ENCODE measurements at regions not wholly inside any gene's neighbourhood (a gene's known extent, or its start where the extent isn't known, plus 50 kb on each side); places are given as distances from the start of the nearest gene placed in this dataset.

- no peak for DNase-seq (ENCODE audit: extremely low read depth, insufficient read length)
- Histone ChIP-seq H3K4me3 (replicated peaks; ENCODE audit: low read depth, low read length) (no peak overlapping the region), H3K36me3 (ENCODE audit: control insufficient read depth, insufficient read depth, low read length) (no peaks in the 10 kb centered on the region), H3K27me3 (replicated peaks; ENCODE audit: control insufficient read depth, insufficient read depth, low read length) (no peaks in the 10 kb centered on the region)
- no peak for TF ChIP-seq CTCF (IDR thresholded peaks at IDR 0.05; ENCODE audit: insufficient read depth, low read length, poor library complexity, severe bottlenecking)
Measured at GRCh38 chr5:175765858-175766257, 105.5 kb upstream of the CPLX2 start.

- H3K4me3 ChIP-seq (replicated peaks; ENCODE audit: low read depth, low read length) = no peak overlapping the region
- no peaks in the 10 kb centered on the region; the same call in 1 of the 2 replicates for H3K27me3 ChIP-seq (replicated peaks; ENCODE audit: control insufficient read depth, insufficient read depth, low read length)
- no peaks in the 10 kb centered on the region for H3K36me3 ChIP-seq (ENCODE audit: control insufficient read depth, insufficient read depth, low read length)
- no peak for DNase-seq (ENCODE audit: extremely low read depth, insufficient read length)
- TF ChIP-seq CTCF (IDR thresholded peaks at IDR 0.05; ENCODE audit: insufficient read depth, low read length, poor library complexity, severe bottlenecking) = no peak
Measured at GRCh38 chr5:175766963-175767362, 104.4 kb upstream of the CPLX2 start.

DNA sequence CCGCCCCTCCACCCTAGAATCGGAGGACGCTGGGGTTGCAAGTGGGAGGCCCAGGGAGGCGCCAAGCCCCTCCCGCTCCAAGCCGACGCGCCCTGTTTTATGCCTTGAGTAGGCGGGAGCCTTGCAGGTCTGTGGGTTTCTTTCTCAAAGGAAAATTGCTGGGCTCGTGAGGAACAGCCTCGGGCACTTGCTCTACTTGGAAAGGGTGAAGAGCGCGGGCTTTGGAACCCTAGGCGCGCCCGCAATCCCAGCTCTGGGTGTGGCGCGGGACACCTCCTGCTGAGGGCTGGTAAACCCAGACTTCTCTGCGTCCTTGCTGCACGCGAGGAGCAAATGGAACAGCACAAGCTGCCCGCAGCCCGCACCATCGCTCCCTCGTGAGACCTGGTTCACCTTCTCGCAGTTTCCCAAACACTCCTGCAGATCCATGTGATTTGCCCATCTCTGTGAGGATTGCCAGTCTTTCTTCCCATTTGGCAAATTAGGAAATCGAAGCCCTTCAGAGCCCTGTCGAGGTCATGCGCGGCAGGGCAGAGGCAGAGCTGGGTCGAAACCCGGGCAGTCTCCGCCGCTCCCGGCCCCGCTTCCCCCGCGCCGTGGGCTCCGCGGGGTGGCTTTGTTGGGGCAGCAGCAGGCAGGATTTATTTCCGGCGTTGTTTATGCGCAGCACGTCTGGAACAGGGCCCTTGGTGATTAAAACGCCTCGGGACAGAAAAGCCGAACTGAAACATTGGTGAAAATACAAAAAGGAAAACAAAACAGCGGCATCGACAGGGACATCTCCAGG is 98.4 kb upstream of the CPLX2 start:
- Histone ChIP-seq H3K36me3 (ENCODE audit: control insufficient read depth, insufficient read depth, low read length) (no peaks in the 10 kb centered on the region), H3K4me3 (replicated peaks; ENCODE audit: low read depth, low read length) (no peak overlapping the region), H3K27me3 (replicated peaks; ENCODE audit: control insufficient read depth, insufficient read depth, low read length) (no peaks in the 10 kb centered on the region; the same call in none of the 2 replicates)
- DNase-seq (ENCODE audit: extremely low read depth, insufficient read length) = no peak
- no peak for TF ChIP-seq CTCF (IDR thresholded peaks at IDR 0.05; ENCODE audit: insufficient read depth, low read length, poor library complexity, severe bottlenecking)

DNA sequence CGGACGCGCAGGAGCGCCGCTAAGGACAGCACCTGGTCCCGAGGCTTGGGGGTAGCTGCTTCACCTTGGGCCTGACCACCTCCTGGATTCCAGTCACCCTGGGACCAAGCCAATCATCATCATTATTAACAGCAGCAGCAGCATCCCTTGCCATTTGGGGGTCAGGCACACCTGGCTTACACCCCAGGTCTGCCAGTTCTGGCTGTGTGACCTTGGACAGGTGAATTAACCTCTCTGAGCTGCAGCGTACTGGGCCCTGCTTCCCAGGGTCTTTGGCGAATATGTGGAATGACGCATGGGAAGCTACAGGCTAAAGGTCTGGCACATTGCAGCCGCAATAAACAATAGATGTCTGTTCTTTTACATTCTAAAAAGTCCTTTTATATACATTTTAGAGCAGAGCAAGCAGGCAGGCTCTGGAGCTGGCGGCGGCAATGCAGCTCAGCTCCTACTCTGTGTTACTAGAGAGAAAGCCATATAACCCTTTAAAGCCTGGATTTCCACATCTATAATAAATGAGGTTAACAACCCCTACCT is 97.8 kb upstream of the CPLX2 start:
- H3K4me3 ChIP-seq (replicated peaks; ENCODE audit: low read depth, low read length) = no peak overlapping the region
- H3K27me3 ChIP-seq (replicated peaks; ENCODE audit: control insufficient read depth, insufficient read depth, low read length) = no peaks in the 10 kb centered on the region; the same call in none of the 2 replicates
- no peaks in the 10 kb centered on the region for H3K36me3 ChIP-seq (ENCODE audit: control insufficient read depth, insufficient read depth, low read length)
- no peak for DNase-seq (ENCODE audit: extremely low read depth, insufficient read length)
- no peak for TF ChIP-seq CTCF (IDR thresholded peaks at IDR 0.05; ENCODE audit: insufficient read depth, low read length, poor library complexity, severe bottlenecking)

DNA sequence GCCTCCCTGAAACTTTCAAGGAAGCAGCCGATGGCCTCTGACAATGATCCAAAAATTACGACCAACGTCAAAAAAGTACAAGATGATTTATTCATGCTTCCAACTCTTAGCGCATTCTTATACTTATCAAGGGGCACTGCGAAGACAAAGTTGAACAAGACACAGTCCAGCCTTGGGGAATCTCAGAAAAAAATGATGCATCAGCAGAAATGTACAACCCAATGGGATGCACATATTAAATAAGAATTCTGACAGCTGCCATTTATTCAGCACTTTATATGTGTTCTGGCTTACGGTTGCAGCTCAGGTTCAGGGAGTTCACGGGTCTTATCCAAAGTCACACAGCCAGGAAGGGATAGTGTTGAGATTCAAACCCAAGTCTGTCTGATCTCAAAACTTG is 96.0 kb upstream of the CPLX2 start:
- no peak for DNase-seq (ENCODE audit: extremely low read depth, insufficient read length)
- Histone ChIP-seq H3K36me3 (ENCODE audit: control insufficient read depth, insufficient read depth, low read length) (no peaks in the 10 kb centered on the region), H3K27me3 (replicated peaks; ENCODE audit: control insufficient read depth, insufficient read depth, low read length) (no peaks in the 10 kb centered on the region; the same call in none of the 2 replicates), H3K4me3 (replicated peaks; ENCODE audit: low read depth, low read length) (no peak overlapping the region)
- TF ChIP-seq CTCF (IDR thresholded peaks at IDR 0.05; ENCODE audit: insufficient read depth, low read length, poor library complexity, severe bottlenecking) = no peak

Data from GM06990 (cell line).